HepG2 (cell line): ENCODE measurements at regions not wholly inside any gene's neighbourhood (a gene's known extent, or its start where the extent isn't known, plus 50 kb on each side); places are given as distances from the start of the nearest gene placed in this dataset.

Experiments used
- ATAC-seq: fragments of 200-7000 bp; cut with Tn5 transposase; 3 replicates; pipeline ENCODE4 v1.9.1; 2020; ENCODE audit warnings: mild to moderate bottlenecking, moderate library complexity
- BruUV-seq: library from RNA; stranded (reverse); fragments of 400-500 nt; replicated peaks from 2 replicates; lab custom pipeline; 2021; lab: Mats Ljungman, UMichigan
- CTCF ChIA-PET: fragments of 300-600 bp; formaldehyde crosslinking; extraction: SDS; loops from one replicate; lab custom pipeline; 2021; ENCODE audit warnings: low total read pairs, inconsistent platforms, low intra/inter-chr PET ratio; lab: Yijun Ruan, JAX
- POLR2A ChIA-PET: fragments of 350-600 bp; sonication (Branson Sonifier 250); formaldehyde crosslinking; loops from one replicate; lab custom pipeline; 2020; ENCODE audit warnings: antibody characterized with exemption, inconsistent platforms; lab: Yijun Ruan, JAX
- DNase-seq: peaks from one replicate; pipeline ENCODE4 v3.0.0-alpha.2; 2015; ENCODE audit warnings: low spot score
- FAIRE-seq: peaks from 3 replicates; lab custom pipeline; 2011; peaks lifted over from hg19 to GRCh38; lab: Jason Lieb, UNC
- H2AFZ ChIP-seq: one replicate; pipeline ENCODE4 v1.6.1; 2011; ENCODE audit warnings: low read length, inconsistent platforms
- H3K27ac ChIP-seq: fragments of 300-600 bp; 3 replicates; pipeline ENCODE4 v1.8.0; 2011; ENCODE audit warnings: mixed run types, mild to moderate bottlenecking, mixed read lengths, low read length, inconsistent platforms; ENCODE audit not compliant: insufficient read depth; ENCODE audit errors: extremely low read length
- H3K27me3 ChIP-seq, 2 experiments: fragments of 200-600 bp in 1 of 2; 2 replicates in 1 of 2; 3 replicates in 1 of 2; pipeline versions ENCODE4 v1.6.0 to v1.8.0; 2011; ENCODE audit warnings: low read length in 2 of 2, mild to moderate bottlenecking in 2 of 2, moderate library complexity in 2 of 2, inconsistent platforms in 1 of 2; ENCODE audit not compliant: insufficient read depth in 2 of 2, control insufficient read depth in 1 of 2
- H3K36me3 ChIP-seq, 2 experiments: fragments of 200-600 bp in 1 of 2; replicated peaks in 1 of 2; 2 replicates in 1 of 2; 3 replicates in 1 of 2; pipeline versions ENCODE4 v1.5.1 to v1.8.0; 2011; ENCODE audit warnings: low read length in 2 of 2, inconsistent platforms in 1 of 2; ENCODE audit not compliant: insufficient read depth in 2 of 2, control insufficient read depth in 1 of 2
- H3K4me1 ChIP-seq: 2 replicates; pipeline ENCODE4 v1.5.1; 2012; ENCODE audit warnings: low read length, inconsistent platforms; ENCODE audit not compliant: insufficient read depth
- H3K4me2 ChIP-seq: 2 replicates; pipeline ENCODE4 v1.6.0; 2011; ENCODE audit warnings: low read depth, low read length, inconsistent platforms
- H3K4me3 ChIP-seq, 3 experiments: fragments of 200-600 bp in 1 of 3; sonication (generic), shearing (Covaris generic) in 1 of 3; replicated peaks in 1 of 3; 2 replicates each; pipeline ENCODE4 v1.5.1; 2011 to 2016; ENCODE audit warnings: low read length in 3 of 3, inconsistent platforms in 2 of 3, low read depth in 2 of 3, mild to moderate bottlenecking in 2 of 3, control low read depth in 1 of 3, mixed read lengths in 1 of 3; ENCODE audit not compliant: insufficient read depth in 1 of 3
- H3K79me2 ChIP-seq: one replicate; pipeline ENCODE4 v1.6.1; 2011; ENCODE audit warnings: low read length, inconsistent platforms; ENCODE audit not compliant: insufficient read depth
- H3K9ac ChIP-seq: 2 replicates; pipeline ENCODE4 v1.6.0; 2011; ENCODE audit warnings: mild to moderate bottlenecking, low read depth, low read length, inconsistent platforms; ENCODE audit not compliant: insufficient read depth
- H3K9me3 ChIP-seq: 2 replicates; pipeline ENCODE4 v1.5.1; 2012; ENCODE audit warnings: mild to moderate bottlenecking, low read length
- H4K20me1 ChIP-seq: 2 replicates; pipeline ENCODE4 v1.6.0; 2011; ENCODE audit warnings: inconsistent platforms, mild to moderate bottlenecking, low read length, moderate library complexity; ENCODE audit not compliant: insufficient read depth
- ARNTL ChIP-seq: sonication (generic); formaldehyde crosslinking; IDR thresholded peaks from 2 replicates; pipeline ENCODE4 v1.4.0; 2020; ENCODE audit warnings: mild to moderate bottlenecking, missing genetic modification reagents
- ELF4 ChIP-seq: sonication (generic); formaldehyde crosslinking; IDR thresholded peaks from 2 replicates; pipeline ENCODE4 v1.5.0; 2020; ENCODE audit warnings: missing genetic modification reagents, mild to moderate bottlenecking, moderate library complexity, borderline replicate concordance
- MNT ChIP-seq: fragments of 450-650 bp; IDR thresholded peaks from 2 replicates; pipeline ENCODE4 v1.6.1; 2016
- PAF1 ChIP-seq: IDR thresholded peaks from 2 replicates; pipeline ENCODE4 v1.6.1; 2016; ENCODE audit warnings: missing genetic modification reagents, missing compliant biosample characterization
- PHF5A ChIP-seq: IDR thresholded peaks from one replicate; pipeline ENCODE4 v1.6.1; 2018; ENCODE audit warnings: low read depth, missing genetic modification reagents; ENCODE audit not compliant: unreplicated experiment
- RBM39 ChIP-seq: fragments of 200-400 bp; formaldehyde crosslinking; IDR thresholded peaks from one replicate; pipeline ENCODE4 v1.6.1; 2018; ENCODE audit warnings: antibody characterized with exemption, mild to moderate bottlenecking, low read depth, low read length; ENCODE audit not compliant: poor library complexity, severe bottlenecking
- SP140L ChIP-seq: sonication (generic); formaldehyde crosslinking; IDR thresholded peaks from 2 replicates; pipeline ENCODE4 v1.4.0; 2020; ENCODE audit warnings: missing genetic modification reagents, borderline replicate concordance
- ZBTB39 ChIP-seq: sonication (generic); formaldehyde crosslinking; IDR thresholded peaks from 2 replicates; pipeline ENCODE4 v1.5.0; 2020; ENCODE audit warnings: missing genetic modification reagents
- ZFP41 ChIP-seq: sonication (generic); formaldehyde crosslinking; IDR thresholded peaks from 2 replicates; pipeline ENCODE4 v1.4.0; 2020; ENCODE audit warnings: mild to moderate bottlenecking, missing genetic modification reagents, borderline replicate concordance
- ZFYVE20 ChIP-seq: sonication (generic); formaldehyde crosslinking; IDR thresholded peaks from 2 replicates; pipeline ENCODE4 v1.8.0; 2023; ENCODE audit warnings: low read depth, mild to moderate bottlenecking, moderate library complexity, missing genetic modification reagents, borderline replicate concordance
- ZIK1 ChIP-seq: sonication (generic); formaldehyde crosslinking; IDR thresholded peaks from 2 replicates; pipeline ENCODE4 v1.5.0; 2020; ENCODE audit warnings: mild to moderate bottlenecking, low read depth, missing genetic modification reagents, borderline replicate concordance
- ZMYM3 ChIP-seq: sonication (generic); formaldehyde crosslinking; IDR thresholded peaks from 2 replicates; pipeline ENCODE4 v1.5.1; 2020; ENCODE audit warnings: mild to moderate bottlenecking, missing genetic modification reagents
- ZNF33B ChIP-seq: sonication (generic); formaldehyde crosslinking; IDR thresholded peaks from 2 replicates; pipeline ENCODE4 v1.5.1; 2020; ENCODE audit warnings: mild to moderate bottlenecking, missing genetic modification reagents
- ZNF552 ChIP-seq: sonication (generic); formaldehyde crosslinking; IDR thresholded peaks from 2 replicates; pipeline ENCODE4 v1.9.0; 2022; ENCODE audit warnings: missing genetic modification reagents, mild to moderate bottlenecking, borderline replicate concordance
- ZNF672 ChIP-seq: sonication (generic); formaldehyde crosslinking; IDR thresholded peaks from 2 replicates; pipeline ENCODE4 v1.8.1; 2022; ENCODE audit warnings: missing genetic modification reagents
- ZNF678 ChIP-seq: sonication (generic); formaldehyde crosslinking; IDR thresholded peaks from 2 replicates; pipeline ENCODE4 v1.4.0; 2020; ENCODE audit warnings: mild to moderate bottlenecking, missing genetic modification reagents
- ZSCAN20 ChIP-seq: sonication (generic); formaldehyde crosslinking; IDR thresholded peaks from 2 replicates; pipeline ENCODE4 v1.4.0; 2020; ENCODE audit warnings: missing genetic modification reagents, mild to moderate bottlenecking, borderline replicate concordance
- ZSCAN25 ChIP-seq: sonication (generic); formaldehyde crosslinking; IDR thresholded peaks from 2 replicates; pipeline ENCODE4 v1.8.0; 2022; ENCODE audit warnings: mild to moderate bottlenecking, missing genetic modification reagents
- WGBS: methylation state at CpG from one replicate; pipeline ENCODE4 v1.1.6; 2017; ENCODE audit warnings: low lambda C conversion rate; 5-methylcytosine and 5-hydroxymethylcytosine counted together
- in situ Hi-C: cut with HindIII; loops from 2 replicates; pipeline ENCODE4 v1.10.0; 2017; ENCODE audit warnings: low pct_unique_long_range_greater_than_20kb; ENCODE audit not compliant: extremely low pct_ligation_motif_present
- intact Hi-C: fragments of 100-400 bp; cut with micrococcal nuclease; formaldehyde crosslinking; loops from one replicate; pipeline ENCODE4 v1.10.0; 2022; ENCODE audit not compliant: unreplicated experiment

GRCh38 chr11:97657852-97658251, 1268.0 kb downstream of the JRKL start:
- ChIA-PET POLR2A (no interaction called here), CTCF (no interaction called here)
- no peak for ATAC-seq
- 42% methylated on average over 7 of the region's 7 CpGs for WGBS
- no peak overlapping the region for H3K4me2 ChIP-seq
- BruUV-seq, result no TSS peak
- no peak overlapping the region for H2AFZ ChIP-seq
- no peak overlapping the region for H3K27ac ChIP-seq
- in situ Hi-C loops, result no loop called here
- no peaks in the 10 kb centered on the region for H3K79me2 ChIP-seq
- no peak overlapping the region for H3K9ac ChIP-seq
- no peaks in the 10 kb centered on the region for H4K20me1 ChIP-seq
- no peak for TF ChIP-seq ZSCAN20
- TF ChIP-seq MNT, result peak; percentile 91
- TF ChIP-seq, all 625 proteins: peak for 1
- peaks cover 5% of the 10 kb centered on the region for H3K9me3 ChIP-seq
- no peaks in the 10 kb centered on the region for H3K36me3 ChIP-seq
- intact Hi-C loops, result no loop called here
- H3K4me1 ChIP-seq, result no peaks in the 10 kb centered on the region
- DNase-seq (no peak), FAIRE-seq (no peak)
- no peak overlapping the region for H3K4me3 ChIP-seq
- H3K27me3 ChIP-seq, result no peaks in the 10 kb centered on the region; a peak in 1 of 5 replicates

GRCh38 chr11:97667057-97667456, 1277.2 kb downstream of the JRKL start:
- WGBS, result 55% methylated on average over 2 of the region's 20 CpGs
- no peak overlapping the region for H3K4me3 ChIP-seq
- H3K4me1 ChIP-seq, result no peaks in the 10 kb centered on the region
- peaks cover 6% of the 10 kb centered on the region for H3K9me3 ChIP-seq
- no peak overlapping the region for H3K27ac ChIP-seq
- in situ Hi-C loops (no loop called here), intact Hi-C loops (no loop called here)
- H3K79me2 ChIP-seq, result no peaks in the 10 kb centered on the region
- H2AFZ ChIP-seq, result no peak overlapping the region
- ATAC-seq (no peak), FAIRE-seq (no peak), DNase-seq (no peak)
- CTCF ChIA-PET, result no interaction called here
- POLR2A ChIA-PET, result no interaction called here
- H4K20me1 ChIP-seq, result no peaks in the 10 kb centered on the region
- no TSS peak for BruUV-seq
- no peak overlapping the region for H3K9ac ChIP-seq
- no peaks in the 10 kb centered on the region for H3K36me3 ChIP-seq
- no peak overlapping the region for H3K4me2 ChIP-seq
- no peaks in the 10 kb centered on the region for H3K27me3 ChIP-seq
- TF ChIP-seq ZNF672 (CRISPR knock-in tag), result no peak
- no peak for TF ChIP-seq ZBTB39 (CRISPR knock-in tag)
- no peak for TF ChIP-seq RBM39
- TF ChIP-seq ZIK1, result no peak
- TF ChIP-seq ZNF33B (CRISPR knock-in tag), result no peak
- TF ChIP-seq ZSCAN25 (CRISPR knock-in tag), result no peak
- TF ChIP-seq ZNF552, result no peak
- no peak for TF ChIP-seq ELF4 (CRISPR knock-in tag)
- no peak for TF ChIP-seq PAF1 (CRISPR knock-in tag)
- no peak for TF ChIP-seq ZFYVE20 (CRISPR knock-in tag)
- no peak for TF ChIP-seq ZFP41 (CRISPR knock-in tag)
- no peak for TF ChIP-seq PHF5A (CRISPR knock-in tag)
- TF ChIP-seq ARNTL, result no peak
- no peak for TF ChIP-seq ZNF678 (CRISPR knock-in tag)
- no peak for TF ChIP-seq SP140L (CRISPR knock-in tag)
- TF ChIP-seq ZMYM3, result no peak
